Skeletal muscle tissue (tissue), 3 donors: ENCODE measurements at regions not wholly inside any gene's neighbourhood (a gene's known extent, or its start where the extent isn't known, plus 50 kb on each side); places are given as distances from the start of the nearest gene placed in this dataset.

Experiments used
- H3K27ac ChIP-seq: one replicate; pipeline ENCODE4 v1.7.0; 2013; ENCODE audit warnings: mild to moderate bottlenecking, low read depth, low read length, inconsistent platforms
- H3K27me3 ChIP-seq, 3 donors: one replicate each; pipeline ENCODE4 v1.7.0; 2013; ENCODE audit warnings: low read length in 3 of 3; ENCODE audit not compliant: control insufficient read depth in 3 of 3, insufficient read depth in 3 of 3
- H3K36me3 ChIP-seq, 3 donors: one replicate each; pipeline ENCODE4 v1.7.0; 2013; ENCODE audit warnings: low read length in 3 of 3; ENCODE audit not compliant: control insufficient read depth in 3 of 3, insufficient read depth in 3 of 3
- H3K4me1 ChIP-seq, 3 donors: one replicate each; pipeline ENCODE4 v1.7.0; 2013; ENCODE audit warnings: low read length in 3 of 3, mild to moderate bottlenecking in 3 of 3; ENCODE audit not compliant: control insufficient read depth in 3 of 3, insufficient read depth in 3 of 3
- H3K4me3 ChIP-seq, 3 donors: one replicate each; pipeline ENCODE4 v1.7.0; 2013; ENCODE audit warnings: low read length in 3 of 3
- H3K9ac ChIP-seq, 3 donors: one replicate each; pipeline ENCODE4 v1.7.0; 2013; ENCODE audit warnings: low read length in 3 of 3, mild to moderate bottlenecking in 3 of 3, moderate library complexity in 2 of 3, low read depth in 1 of 3
- H3K9me3 ChIP-seq, 3 donors: one replicate each; pipeline ENCODE4 v1.7.0; 2013; ENCODE audit warnings: low read length in 3 of 3; ENCODE audit not compliant: control insufficient read depth in 3 of 3
- donor health status: Osteomylitis.

DNA sequence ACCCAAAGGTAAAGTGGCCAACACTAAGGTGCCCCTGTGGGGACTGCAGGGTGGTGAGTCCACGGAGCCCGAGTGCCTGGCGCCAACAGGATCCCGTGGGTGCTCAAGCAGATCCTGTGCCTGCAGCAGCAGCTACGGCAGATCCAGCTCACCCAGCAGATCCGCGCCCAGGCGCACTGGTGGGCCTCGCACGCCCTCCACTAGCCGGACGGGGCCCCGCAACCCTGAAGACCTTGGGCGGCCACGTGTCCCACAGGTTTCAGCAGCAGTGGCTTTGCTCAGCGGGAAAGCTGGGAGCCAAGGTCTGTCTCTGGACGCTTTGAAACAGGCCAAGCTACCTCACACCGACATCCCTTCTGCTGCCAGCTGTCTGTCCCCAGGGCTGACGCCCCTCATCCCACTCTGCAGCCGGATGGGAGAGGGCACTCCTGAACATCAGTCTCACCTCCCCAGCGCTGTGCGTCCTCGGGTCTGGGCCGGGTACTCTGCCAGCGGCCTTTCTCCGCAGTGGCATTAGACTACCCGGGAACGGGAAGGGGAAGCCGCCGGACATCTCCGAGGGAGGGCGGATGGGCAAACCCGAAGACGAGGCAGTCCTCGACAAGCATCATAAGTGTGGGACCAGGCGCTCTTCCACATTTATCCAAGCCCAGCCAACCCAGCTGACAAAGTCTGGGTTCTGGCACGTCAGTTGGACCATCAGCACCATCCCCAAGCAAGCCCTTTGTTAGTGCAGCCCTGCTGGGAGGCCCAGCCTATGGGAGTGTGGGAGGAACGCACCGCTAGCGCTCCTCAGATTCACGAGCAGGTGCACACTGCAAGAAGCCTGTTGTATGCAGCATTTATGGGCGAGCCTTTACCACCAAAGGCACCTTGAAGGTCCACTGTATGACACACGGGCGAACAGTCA lies 212.6 kb upstream of the UBE2E2 start:
- no peak overlapping the region for H3K27ac ChIP-seq
- no peak overlapping the region for H3K4me3 ChIP-seq

GRCh38 chr3:22994781-22995180 lies 208.3 kb upstream of the UBE2E2 start:
- Histone ChIP-seq H3K4me1 (peaks cover 0 to 5% (median 5%) of the 10 kb centered on the region in 3 donors), H3K9me3 (no peaks in the 10 kb centered on the region), H3K9ac (no peak overlapping the region), H3K27ac (no peak overlapping the region), H3K36me3 (no peaks in the 10 kb centered on the region), H3K4me3 (no peak overlapping the region), H3K27me3 (no peaks in the 10 kb centered on the region)

More for the DNA sequence above, 212.6 kb upstream of the UBE2E2 start:
- no peaks in the 10 kb centered on the region for H3K4me1 ChIP-seq
- H3K36me3 ChIP-seq: no peaks in the 10 kb centered on the region
- no peaks in the 10 kb centered on the region for H3K27me3 ChIP-seq
- H3K9ac ChIP-seq: no peak overlapping the region
- peaks cover 0 to 2% (median 1%) of the 10 kb centered on the region in 3 donors for H3K9me3 ChIP-seq

- no peak overlapping the region for H3K27ac ChIP-seq
- no peak overlapping the region for H3K9ac ChIP-seq
- no peaks in the 10 kb centered on the region for H3K36me3 ChIP-seq
- no peak overlapping the region for H3K4me3 ChIP-seq
- H3K27me3 ChIP-seq: no peaks in the 10 kb centered on the region
- no peaks in the 10 kb centered on the region for H3K9me3 ChIP-seq
- H3K4me1 ChIP-seq: peaks cover 4 to 22% (median 7%) of the 10 kb centered on the region in 3 donors
Observed at GRCh38 chr3:22996920-22997571, 206.1 kb upstream of the UBE2E2 start.

DNA sequence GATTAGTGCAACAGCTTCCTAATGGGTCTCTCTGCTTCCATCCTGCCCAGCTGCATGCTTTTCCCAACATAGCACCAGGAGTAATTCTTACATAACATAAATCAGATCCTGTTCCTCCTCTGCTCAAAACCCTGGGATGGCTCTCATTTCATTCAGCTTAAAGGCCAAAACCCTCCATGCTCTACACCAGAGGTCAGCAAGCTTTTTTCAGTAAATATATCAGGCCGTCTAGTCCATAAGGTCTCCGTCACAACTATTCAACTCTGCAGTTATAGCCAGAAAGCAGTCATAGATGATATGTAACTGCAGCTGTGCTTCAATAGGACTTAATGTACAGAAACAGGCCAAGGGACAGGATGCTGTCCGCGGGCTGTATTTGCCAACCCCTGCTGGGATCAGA lies 202.8 kb upstream of the UBE2E2 start:
- Histone ChIP-seq H3K9me3 (no peaks in the 10 kb centered on the region), H3K4me3 (no peak overlapping the region), H3K27me3 (no peaks in the 10 kb centered on the region), H3K27ac (no peak overlapping the region), H3K36me3 (no peaks in the 10 kb centered on the region), H3K4me1 (peaks cover 16 to 39% (median 19%) of the 10 kb centered on the region in 3 donors), H3K9ac (no peak overlapping the region)

- Histone ChIP-seq H3K9ac (no peak overlapping the region), H3K36me3 (no peaks in the 10 kb centered on the region), H3K9me3 (no peaks in the 10 kb centered on the region), H3K4me1 (peaks cover 16 to 39% (median 17%) of the 10 kb centered on the region in 3 donors), H3K4me3 (no peak overlapping the region), H3K27me3 (no peaks in the 10 kb centered on the region), H3K27ac (peak overlapping the region; percentile 71)
Observed at GRCh38 chr3:23002151-23002550, 201.0 kb upstream of the UBE2E2 start.

DNA sequence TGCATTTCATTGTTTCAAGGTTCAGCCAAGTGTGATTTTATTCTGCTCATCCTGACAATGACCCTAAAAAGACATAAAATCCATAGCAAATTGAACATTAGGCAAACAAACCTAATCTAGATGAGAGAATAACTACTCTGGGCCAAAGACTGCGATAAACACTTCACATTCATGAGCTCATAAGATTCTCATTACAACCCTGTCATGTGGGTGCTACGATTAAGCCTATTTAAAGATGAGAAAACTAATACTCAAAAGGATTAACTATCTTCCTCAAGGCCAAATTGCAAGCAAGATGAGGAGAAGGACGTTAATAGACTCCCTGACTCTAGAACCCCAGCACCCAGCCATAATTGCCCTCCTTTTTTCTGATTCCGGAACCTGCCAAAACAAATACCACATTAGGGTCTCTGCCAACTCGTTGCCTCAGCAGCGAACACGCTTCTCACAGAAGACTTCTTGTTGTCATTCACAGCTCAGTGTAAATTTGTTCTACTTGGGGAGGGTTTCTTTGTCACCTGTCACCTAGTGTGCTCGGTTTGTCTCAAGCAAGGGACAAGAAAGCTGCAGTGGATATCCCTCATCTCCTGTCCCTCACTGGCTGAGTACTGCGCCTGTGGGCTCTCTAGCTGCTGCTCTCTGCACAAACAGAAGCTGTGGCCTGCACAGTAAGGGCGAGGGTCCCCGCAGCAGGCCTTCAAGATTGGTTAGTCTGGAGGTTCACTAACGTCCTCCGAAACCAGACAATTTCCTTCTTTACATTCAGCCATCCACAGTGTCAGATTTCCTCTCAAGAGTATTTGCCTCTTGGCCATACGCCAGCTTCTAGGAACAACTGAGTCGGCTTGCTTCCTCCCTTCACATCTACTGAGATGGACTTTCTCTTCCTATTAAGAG lies 200.0 kb upstream of the UBE2E2 start:
- Histone ChIP-seq H3K9ac (peak overlapping the region in 1 of 3 donors; percentile 4), H3K4me3 (peak overlapping the region in 1 of 3 donors; percentile 6), H3K27ac (peak overlapping the region; percentile 71)

GRCh38 chr3:23003733-23004046 lies 199.4 kb upstream of the UBE2E2 start:
- Histone ChIP-seq H3K4me1 (peaks cover 16 to 39% (median 17%) of the 10 kb centered on the region in 3 donors), H3K27me3 (no peaks in the 10 kb centered on the region), H3K9ac (no peak overlapping the region), H3K27ac (peak overlapping the region; percentile 71), H3K9me3 (no peaks in the 10 kb centered on the region), H3K36me3 (no peaks in the 10 kb centered on the region), H3K4me3 (no peak overlapping the region)

More for the DNA sequence above, 200.0 kb upstream of the UBE2E2 start:
- H3K4me1 ChIP-seq: peaks cover 16 to 39% (median 17%) of the 10 kb centered on the region in 3 donors
- H3K27me3 ChIP-seq: no peaks in the 10 kb centered on the region
- H3K36me3 ChIP-seq: no peaks in the 10 kb centered on the region
- no peaks in the 10 kb centered on the region for H3K9me3 ChIP-seq

GRCh38 chr3:23004971-23005370 lies 198.2 kb upstream of the UBE2E2 start:
- Histone ChIP-seq H3K9ac (no peak overlapping the region), H3K36me3 (no peaks in the 10 kb centered on the region), H3K4me1 (peaks cover 14 to 31% (median 16%) of the 10 kb centered on the region in 3 donors), H3K27ac (no peak overlapping the region), H3K4me3 (no peak overlapping the region), H3K9me3 (no peaks in the 10 kb centered on the region), H3K27me3 (no peaks in the 10 kb centered on the region)

GRCh38 chr3:23017801-23018200 lies 185.3 kb upstream of the UBE2E2 start:
- H3K9me3 ChIP-seq: no peaks in the 10 kb centered on the region
- H3K36me3 ChIP-seq: no peaks in the 10 kb centered on the region
- no peak overlapping the region for H3K9ac ChIP-seq

More at GRCh38 chr3:23017801-23018200, 185.3 kb upstream of the UBE2E2 start:
- no peak overlapping the region for H3K27ac ChIP-seq
- peaks cover 0 to 6% (median 0%) of the 10 kb centered on the region in 3 donors for H3K4me1 ChIP-seq
- H3K27me3 ChIP-seq: no peaks in the 10 kb centered on the region
- no peak overlapping the region for H3K4me3 ChIP-seq
